H54 (cell line): ENCODE measurements at regions not wholly inside any gene's neighbourhood (a gene's known extent, or its start where the extent isn't known, plus 50 kb on each side); places are given as distances from the start of the nearest gene placed in this dataset.
"Not testable (repeated sequence)": the region's sequence is repeated elsewhere in the genome, so short reads cannot be mapped to it uniquely, and the experiment has no call there.

Source experiments
- DNase-seq: peaks from one replicate; pipeline ENCODE4 v3.0.0; 2011; ENCODE audit warnings: low spot score, mixed read lengths; ENCODE audit not compliant: insufficient read length
- FAIRE-seq: peaks from 3 replicates; lab custom pipeline; 2011; peaks lifted over from hg19 to GRCh38; lab: Jason Lieb, UNC
- POLR2A ChIP-seq: IDR thresholded peaks from 2 replicates; pipeline ENCODE4 v1.6.1; 2011; ENCODE audit warnings: low read depth, mild to moderate bottlenecking, low read length

- no peak for DNase-seq
- no peak for TF ChIP-seq POLR2A
- FAIRE-seq, result no peak
These were observed 1138.2 kb downstream of the UQCRFS1 start for GRCh38 chr19:28074773-28075172.

- DNase-seq (no peak), FAIRE-seq (no peak)
- no peak for TF ChIP-seq POLR2A
These were observed 1145.1 kb downstream of the UQCRFS1 start for GRCh38 chr19:28067882-28068281.

GRCh38 chr19:28066988-28067387 is 1146.0 kb downstream of the UQCRFS1 start:
- FAIRE-seq (no peak), DNase-seq (no peak)
- TF ChIP-seq POLR2A, result no peak

GRCh38 chr19:28066161-28066560 is 1146.8 kb downstream of the UQCRFS1 start:
- no peak for FAIRE-seq
- DNase-seq, result no peak

GRCh38 chr19:28065026-28065425 is 1147.9 kb downstream of the UQCRFS1 start:
- no peak for DNase-seq
- TF ChIP-seq POLR2A, result no peak
- FAIRE-seq, result no peak

More at GRCh38 chr19:28066161-28066560, 1146.8 kb downstream of the UQCRFS1 start:
- no peak for TF ChIP-seq POLR2A

- no peak for TF ChIP-seq POLR2A
- no peak for FAIRE-seq
- no peak for DNase-seq
These were observed 1149.2 kb downstream of the UQCRFS1 start for GRCh38 chr19:28063702-28064101.

GRCh38 chr19:28061111-28061510 is 1151.8 kb downstream of the UQCRFS1 start:
- DNase-seq (no peak), FAIRE-seq (no peak)
- no peak for TF ChIP-seq POLR2A

- not testable (repeated sequence) for FAIRE-seq, DNase-seq
These were observed 1155.9 kb downstream of the UQCRFS1 start for GRCh38 chr19:28057026-28057425.

- DNase-seq (no peak), FAIRE-seq (no peak)
- TF ChIP-seq POLR2A, result no peak
These were observed 1161.9 kb downstream of the UQCRFS1 start for GRCh38 chr19:28051047-28051446.

- no peak for TF ChIP-seq POLR2A
- DNase-seq (no peak), FAIRE-seq (no peak)
These were observed 1163.1 kb downstream of the UQCRFS1 start for GRCh38 chr19:28049875-28050274.

- DNase-seq (no peak), FAIRE-seq (no peak)
- TF ChIP-seq POLR2A, result no peak
These were observed 1166.0 kb downstream of the UQCRFS1 start for GRCh38 chr19:28046932-28047331.

GRCh38 chr19:28045621-28046020 is 1167.3 kb downstream of the UQCRFS1 start:
- no peak for DNase-seq
- FAIRE-seq, result no peak
- TF ChIP-seq POLR2A, result no peak

GRCh38 chr19:28044477-28044876 is 1168.5 kb downstream of the UQCRFS1 start:
- DNase-seq, result no peak
- no peak for TF ChIP-seq POLR2A
- no peak for FAIRE-seq

GRCh38 chr19:28042516-28042915 is 1170.4 kb downstream of the UQCRFS1 start:
- TF ChIP-seq POLR2A, result no peak
- FAIRE-seq, result no peak
- DNase-seq, result no peak

GRCh38 chr19:28039677-28040381 is 1173.1 kb downstream of the UQCRFS1 start:
- FAIRE-seq (no peak), DNase-seq (no peak)
- no peak for TF ChIP-seq POLR2A
